Activated T-helper 1 cell treated with anti-CD3 and anti-CD28 coated beads, Interleukin-12 subunit alpha, Interleukin-12 subunit beta, Interleukin-2, Interleukin-4 antibody, amounts not matched to agents 30 ng/mL and 10 ng/mL and 1 ng/mL, durations not matched to agents 14 hours and 24 hours and 36 hours (primary cell): ENCODE measurements at regions not wholly inside any gene's neighbourhood (a gene's known extent, or its start where the extent isn't known, plus 50 kb on each side); places are given as distances from the start of the nearest gene placed in this dataset.

Experiments used
- DNase-seq: peaks from one replicate; pipeline ENCODE4 v3.0.0; 2021; ENCODE audit warnings: low spot score
- H3K27ac Mint-ChIP-seq: one replicate; pipeline ENCODE4 v1.8.0; 2021; ENCODE audit warnings: mild to moderate bottlenecking, mixed read lengths
- H3K27me3 Mint-ChIP-seq: one replicate; pipeline ENCODE4 v1.8.0; 2022; ENCODE audit warnings: mild to moderate bottlenecking, moderate library complexity, mixed read lengths; ENCODE audit not compliant: insufficient read depth
- H3K36me3 Mint-ChIP-seq: one replicate; pipeline ENCODE4 v1.8.0; 2021; ENCODE audit warnings: low read depth, mixed read lengths
- H3K4me1 Mint-ChIP-seq: one replicate; pipeline ENCODE4 v1.8.0; 2021; ENCODE audit warnings: low read depth, mixed read lengths
- H3K4me3 Mint-ChIP-seq: one replicate; pipeline ENCODE4 v1.8.0; 2021; ENCODE audit warnings: mild to moderate bottlenecking, moderate library complexity, mixed read lengths
- H3K9me3 Mint-ChIP-seq: one replicate; pipeline ENCODE4 v1.8.0; 2021; ENCODE audit warnings: mixed read lengths
- intact Hi-C: fragments of 100-400 bp; cut with micrococcal nuclease; formaldehyde crosslinking; loops from one replicate; pipeline ENCODE4 v1.15.1; 2024

- Mint-ChIP-seq H3K27ac (no peak overlapping the region), H3K4me1 (no peaks in the 10 kb centered on the region)
- intact Hi-C loops: no loop called here
Observed at GRCh38 chr3:178272841-178273240, 263.4 kb upstream of the KCNMB2 start.

GRCh38 chr3:178274711-178275110, 261.5 kb upstream of the KCNMB2 start:
- Mint-ChIP-seq H3K27ac (no peak overlapping the region), H3K4me3 (no peak overlapping the region), H3K9me3 (peaks cover 6% of the 10 kb centered on the region), H3K36me3 (no peaks in the 10 kb centered on the region), H3K4me1 (no peaks in the 10 kb centered on the region), H3K27me3 (no peaks in the 10 kb centered on the region)
- intact Hi-C loops: no loop called here
- no peak for DNase-seq

More at GRCh38 chr3:178272841-178273240, 263.4 kb upstream of the KCNMB2 start:
- Mint-ChIP-seq H3K36me3 (no peaks in the 10 kb centered on the region), H3K27me3 (no peaks in the 10 kb centered on the region), H3K9me3 (no peaks in the 10 kb centered on the region), H3K4me3 (no peak overlapping the region)
- DNase-seq: no peak

- DNase-seq: no peak
- Mint-ChIP-seq H3K27ac (no peak overlapping the region), H3K4me1 (no peaks in the 10 kb centered on the region), H3K9me3 (peaks cover 8% of the 10 kb centered on the region), H3K4me3 (no peak overlapping the region), H3K36me3 (no peaks in the 10 kb centered on the region), H3K27me3 (no peaks in the 10 kb centered on the region)
- intact Hi-C loops: no loop called here
Observed at GRCh38 chr3:178275311-178275710, 260.9 kb upstream of the KCNMB2 start.

DNA sequence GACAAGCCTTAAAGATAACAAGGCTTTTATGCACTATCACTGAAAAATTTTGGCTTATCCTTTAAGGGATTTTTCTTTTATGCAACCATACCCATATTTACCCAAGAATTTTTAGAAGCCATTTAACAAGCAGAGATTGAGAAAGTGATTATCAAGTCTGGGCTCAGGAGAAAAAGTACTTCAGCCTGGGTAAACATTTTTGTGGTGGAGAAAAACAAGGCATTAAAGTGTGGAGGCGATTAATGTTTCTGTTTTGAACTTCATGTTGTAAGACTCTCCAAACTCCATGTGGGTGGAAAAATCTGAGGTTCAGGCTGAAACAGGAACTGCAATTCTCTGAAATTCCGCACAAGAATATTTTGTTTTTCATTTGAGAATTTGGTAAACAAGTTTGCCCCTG, 260.4 kb upstream of the KCNMB2 start:
- H3K4me1 Mint-ChIP-seq: no peaks in the 10 kb centered on the region
- no peaks in the 10 kb centered on the region for H3K36me3 Mint-ChIP-seq
- DNase-seq: no peak
- no peak overlapping the region for H3K27ac Mint-ChIP-seq
- intact Hi-C loops: no loop called here
- peaks cover 8% of the 10 kb centered on the region for H3K9me3 Mint-ChIP-seq
- H3K4me3 Mint-ChIP-seq: no peak overlapping the region
- H3K27me3 Mint-ChIP-seq: no peaks in the 10 kb centered on the region

DNA sequence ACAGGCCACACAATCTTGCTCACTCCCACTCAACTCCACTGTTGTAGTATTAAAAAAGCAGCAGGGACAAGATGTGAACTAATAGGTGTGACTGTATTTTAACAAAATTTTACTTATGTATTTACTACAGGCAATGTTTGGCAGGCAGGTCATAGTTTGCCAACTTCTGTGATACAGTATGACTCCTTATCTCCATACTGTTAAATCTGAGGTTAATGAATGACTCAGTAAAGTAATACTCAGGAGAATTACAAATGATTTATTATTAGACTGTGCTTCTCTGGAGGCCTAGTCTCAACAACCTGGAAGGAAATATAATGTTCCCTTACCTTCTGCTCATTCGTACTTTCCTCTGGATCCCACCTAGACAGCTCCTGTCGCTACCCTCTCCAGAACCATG, 258.6 kb upstream of the KCNMB2 start:
- no peak overlapping the region for H3K4me3 Mint-ChIP-seq
- intact Hi-C loops: no loop called here

DNA sequence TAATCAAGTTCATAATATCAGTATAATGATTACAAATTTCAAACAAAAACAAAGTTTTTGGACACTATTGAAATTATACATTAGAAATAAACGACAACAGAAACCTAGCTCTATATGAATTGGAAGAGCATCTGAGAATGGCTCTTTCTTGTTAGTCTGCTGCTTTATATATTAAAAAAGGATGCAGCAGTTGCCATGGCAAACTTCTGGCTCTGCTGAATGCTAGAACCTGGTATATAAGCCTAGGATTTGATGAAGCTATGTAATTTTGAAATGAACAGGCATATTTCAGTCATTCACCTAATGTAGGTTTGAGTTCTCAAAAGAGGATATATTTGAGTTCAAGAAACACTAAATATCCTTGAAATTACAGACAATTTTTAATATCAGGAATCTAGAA, 252.7 kb upstream of the KCNMB2 start:
- intact Hi-C loops: no loop called here
- H3K4me1 Mint-ChIP-seq: no peaks in the 10 kb centered on the region
- no peaks in the 10 kb centered on the region for H3K36me3 Mint-ChIP-seq
- DNase-seq: no peak
- H3K27me3 Mint-ChIP-seq: no peaks in the 10 kb centered on the region
- H3K27ac Mint-ChIP-seq: no peak overlapping the region
- peaks cover 17% of the 10 kb centered on the region for H3K9me3 Mint-ChIP-seq
- no peak overlapping the region for H3K4me3 Mint-ChIP-seq

More for the DNA sequence above, 258.6 kb upstream of the KCNMB2 start:
- H3K27me3 Mint-ChIP-seq: no peaks in the 10 kb centered on the region
- no peaks in the 10 kb centered on the region for H3K36me3 Mint-ChIP-seq
- no peak for DNase-seq
- no peak overlapping the region for H3K27ac Mint-ChIP-seq
- H3K9me3 Mint-ChIP-seq: peaks cover 8% of the 10 kb centered on the region
- H3K4me1 Mint-ChIP-seq: no peaks in the 10 kb centered on the region

GRCh38 chr3:178284181-178284580, 252.1 kb upstream of the KCNMB2 start:
- H3K27me3 Mint-ChIP-seq: no peaks in the 10 kb centered on the region
- H3K9me3 Mint-ChIP-seq: peaks cover 20% of the 10 kb centered on the region
- DNase-seq: no peak
- H3K27ac Mint-ChIP-seq: no peak overlapping the region
- H3K4me3 Mint-ChIP-seq: no peak overlapping the region
- H3K36me3 Mint-ChIP-seq: no peaks in the 10 kb centered on the region
- H3K4me1 Mint-ChIP-seq: no peaks in the 10 kb centered on the region
- intact Hi-C loops: no loop called here

DNA sequence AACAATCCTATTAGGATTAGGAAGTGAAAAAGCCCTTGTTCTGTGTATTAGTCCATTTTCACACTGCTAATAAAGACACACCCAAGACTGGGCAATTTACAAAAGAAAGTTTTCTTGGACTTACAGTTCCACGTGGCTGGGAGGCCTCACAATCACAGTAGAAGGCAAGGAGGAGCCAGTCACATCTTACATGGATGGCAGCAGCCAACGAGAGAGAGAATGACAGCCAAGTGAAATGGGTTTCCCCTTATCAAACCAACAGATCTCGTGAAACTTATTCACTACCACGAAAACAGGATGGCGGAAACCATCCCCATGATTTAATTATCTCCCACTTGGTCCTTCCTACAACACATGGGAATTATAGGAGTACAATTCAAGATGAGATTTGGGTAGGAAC, 248.2 kb upstream of the KCNMB2 start:
- Mint-ChIP-seq H3K27ac (no peak overlapping the region), H3K36me3 (no peaks in the 10 kb centered on the region), H3K4me1 (no peaks in the 10 kb centered on the region), H3K4me3 (no peak overlapping the region), H3K9me3 (peaks cover 12% of the 10 kb centered on the region), H3K27me3 (no peaks in the 10 kb centered on the region)
- intact Hi-C loops: no loop called here
- no peak for DNase-seq

- H3K9me3 Mint-ChIP-seq: peaks cover 12% of the 10 kb centered on the region
- DNase-seq: no peak
- H3K4me1 Mint-ChIP-seq: no peaks in the 10 kb centered on the region
- H3K27me3 Mint-ChIP-seq: no peaks in the 10 kb centered on the region
- H3K27ac Mint-ChIP-seq: no peak overlapping the region
- H3K36me3 Mint-ChIP-seq: no peaks in the 10 kb centered on the region
- H3K4me3 Mint-ChIP-seq: no peak overlapping the region
- intact Hi-C loops: no loop called here
Observed at GRCh38 chr3:178289544-178290160, 246.6 kb upstream of the KCNMB2 start.

DNA sequence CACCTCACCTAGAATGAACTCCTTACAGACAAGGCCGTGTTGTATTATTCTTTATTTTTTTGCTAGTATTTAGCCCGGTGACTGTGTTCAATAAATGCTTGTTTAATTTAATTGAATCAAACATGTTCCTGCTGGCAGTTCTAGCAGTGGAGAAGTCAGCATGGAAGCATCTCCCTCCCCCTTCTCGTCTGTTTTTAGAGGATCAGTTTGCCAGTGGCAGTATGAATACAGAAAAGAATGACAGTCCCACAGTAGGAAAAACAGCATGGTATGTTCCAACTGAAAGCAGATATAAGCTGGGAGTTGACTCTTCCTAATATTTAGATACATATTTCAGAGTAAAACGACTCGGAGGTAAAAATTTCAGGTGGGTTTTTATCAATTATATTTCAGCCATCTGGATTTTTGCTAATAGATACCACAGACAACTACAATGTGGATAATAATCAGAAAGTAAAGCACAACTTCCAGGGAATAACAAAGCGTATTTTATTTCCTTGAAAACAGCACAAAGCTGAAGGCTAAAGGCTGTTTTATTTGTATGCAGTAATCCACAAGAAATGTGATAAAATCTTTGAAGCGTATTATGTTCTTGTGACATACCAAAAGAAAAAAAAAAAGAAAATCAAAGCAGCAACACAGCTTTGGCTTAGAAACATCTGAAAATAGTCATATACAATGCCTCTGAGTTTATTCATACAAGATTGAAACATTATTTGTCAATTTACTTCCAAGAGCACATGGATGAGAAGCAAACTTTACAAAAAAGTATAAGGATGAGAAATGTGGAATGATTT, 244.5 kb upstream of the KCNMB2 start:
- H3K36me3 Mint-ChIP-seq: no peaks in the 10 kb centered on the region
- no peaks in the 10 kb centered on the region for H3K27me3 Mint-ChIP-seq
- no peaks in the 10 kb centered on the region for H3K4me1 Mint-ChIP-seq
- no peak for DNase-seq
- no peak overlapping the region for H3K4me3 Mint-ChIP-seq
- intact Hi-C loops: no loop called here
- H3K27ac Mint-ChIP-seq: no peak overlapping the region
- peaks cover 12% of the 10 kb centered on the region for H3K9me3 Mint-ChIP-seq

DNA sequence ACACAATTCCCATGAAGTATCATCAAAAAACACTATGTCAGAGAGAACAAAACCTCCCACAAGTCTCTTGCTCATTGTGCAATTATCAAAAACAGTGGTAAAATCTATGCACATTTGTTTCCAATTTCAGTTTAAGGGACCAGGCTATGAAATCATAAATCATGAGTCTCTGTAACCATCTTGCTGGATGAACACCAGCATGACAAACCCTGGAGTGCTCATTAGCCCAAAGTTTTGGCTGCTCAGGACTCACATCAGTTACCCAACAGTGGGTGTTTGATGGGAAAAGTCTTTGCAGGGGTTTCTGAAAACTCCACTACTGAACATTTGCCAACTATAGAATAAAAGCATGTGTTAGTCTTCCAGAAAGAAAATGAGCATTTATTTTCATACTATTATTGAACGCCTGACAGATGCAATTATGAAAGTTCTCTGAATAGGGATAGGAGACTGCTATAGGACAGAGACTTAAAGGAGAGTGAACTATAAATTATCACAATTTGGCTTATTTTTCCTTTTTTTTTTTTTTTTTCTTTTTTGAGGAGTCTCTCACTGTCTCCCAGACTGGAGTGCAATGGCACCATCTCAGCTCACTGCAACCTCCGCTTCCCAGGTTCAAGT, 240.8 kb upstream of the KCNMB2 start:
- DNase-seq: no peak
- no peaks in the 10 kb centered on the region for H3K4me1 Mint-ChIP-seq
- intact Hi-C loops: no loop called here
- H3K36me3 Mint-ChIP-seq: no peaks in the 10 kb centered on the region
- H3K27me3 Mint-ChIP-seq: no peaks in the 10 kb centered on the region
- H3K27ac Mint-ChIP-seq: no peak overlapping the region
- no peaks in the 10 kb centered on the region for H3K9me3 Mint-ChIP-seq
- no peak overlapping the region for H3K4me3 Mint-ChIP-seq

GRCh38 chr3:178297199-178297598, 239.0 kb upstream of the KCNMB2 start:
- no peaks in the 10 kb centered on the region for H3K36me3 Mint-ChIP-seq
- no peak overlapping the region for H3K27ac Mint-ChIP-seq
- intact Hi-C loops: no loop called here
- no peaks in the 10 kb centered on the region for H3K4me1 Mint-ChIP-seq
- H3K4me3 Mint-ChIP-seq: no peak overlapping the region
- DNase-seq: no peak
- H3K9me3 Mint-ChIP-seq: no peaks in the 10 kb centered on the region
- no peaks in the 10 kb centered on the region for H3K27me3 Mint-ChIP-seq

- intact Hi-C loops: no loop called here
- H3K9me3 Mint-ChIP-seq: no peaks in the 10 kb centered on the region
- H3K27me3 Mint-ChIP-seq: no peaks in the 10 kb centered on the region
- no peaks in the 10 kb centered on the region for H3K36me3 Mint-ChIP-seq
- no peak overlapping the region for H3K4me3 Mint-ChIP-seq
- no peak overlapping the region for H3K27ac Mint-ChIP-seq
- H3K4me1 Mint-ChIP-seq: no peaks in the 10 kb centered on the region
- DNase-seq: no peak
Observed at GRCh38 chr3:178297740-178298139, 238.5 kb upstream of the KCNMB2 start.
